DMS53 treated with DMSO at 0.1 percent for 48 hours (cell line): ENCODE measurements at regions not wholly inside any gene's neighbourhood (a gene's known extent, or its start where the extent isn't known, plus 50 kb on each side); places are given as distances from the start of the nearest gene placed in this dataset.

Source experiments
- DNase-seq: peaks from one replicate; lab custom pipeline; 2025; ENCODE audit not compliant: unreplicated experiment; lab: John Stamatoyannopoulos, UW

DNA sequence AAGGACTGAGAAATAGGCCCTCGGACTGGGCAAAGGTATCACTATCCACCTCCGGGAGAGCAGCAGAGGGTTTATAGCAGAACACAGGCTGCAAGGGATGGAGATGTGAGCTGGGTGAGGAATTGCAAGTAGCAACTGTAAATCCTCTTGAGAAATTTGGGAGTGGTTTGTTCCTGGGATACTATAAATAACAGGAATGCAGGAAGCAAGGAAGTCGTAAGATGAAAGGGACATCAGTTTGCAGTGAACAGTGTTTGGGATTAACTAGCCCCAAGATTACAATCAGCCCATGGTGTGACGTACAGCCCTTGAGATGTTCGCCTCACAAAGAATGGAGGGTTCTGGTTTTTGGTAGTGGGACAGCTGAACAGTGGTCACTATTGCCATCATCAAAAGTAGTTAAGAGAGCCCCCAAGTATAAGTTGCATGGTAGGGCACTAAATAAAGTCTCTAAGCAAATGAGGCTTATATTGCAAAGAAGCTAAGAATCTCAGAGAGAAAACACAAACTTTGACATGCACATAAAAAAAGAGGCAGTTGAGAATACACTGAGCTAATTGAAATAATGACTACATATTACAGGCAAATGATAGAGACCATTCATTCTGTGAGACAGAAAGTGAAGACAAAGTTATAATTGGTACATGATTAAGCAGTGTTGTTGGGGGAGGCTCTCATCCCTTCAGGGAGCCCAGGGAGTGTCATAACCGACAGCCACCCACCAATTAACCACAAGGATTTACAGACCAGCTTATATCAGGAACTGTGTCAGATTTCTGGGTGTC is 362.5 kb upstream of the ACVR2A start:
- DNase-seq: no peak

DNA sequence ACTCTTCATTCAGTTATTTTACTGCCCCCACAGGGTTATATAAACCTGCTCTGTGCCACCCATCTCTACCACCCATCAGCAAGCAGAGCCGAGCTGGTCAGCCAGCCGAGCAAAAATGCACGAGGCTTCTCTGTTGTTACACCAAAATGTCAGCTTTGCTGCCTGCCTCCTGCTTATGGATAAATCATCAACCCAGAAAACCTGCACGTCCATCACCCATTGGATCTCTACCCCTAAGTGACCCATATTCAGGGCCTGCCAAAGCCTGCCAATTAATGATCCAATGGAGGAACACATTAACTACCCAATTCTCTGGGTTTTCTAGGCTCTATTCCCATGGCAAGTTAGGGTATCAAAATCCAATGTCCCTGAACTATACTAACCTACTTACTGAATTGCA is 365.5 kb upstream of the ACVR2A start:
- DNase-seq: no peak

DNA sequence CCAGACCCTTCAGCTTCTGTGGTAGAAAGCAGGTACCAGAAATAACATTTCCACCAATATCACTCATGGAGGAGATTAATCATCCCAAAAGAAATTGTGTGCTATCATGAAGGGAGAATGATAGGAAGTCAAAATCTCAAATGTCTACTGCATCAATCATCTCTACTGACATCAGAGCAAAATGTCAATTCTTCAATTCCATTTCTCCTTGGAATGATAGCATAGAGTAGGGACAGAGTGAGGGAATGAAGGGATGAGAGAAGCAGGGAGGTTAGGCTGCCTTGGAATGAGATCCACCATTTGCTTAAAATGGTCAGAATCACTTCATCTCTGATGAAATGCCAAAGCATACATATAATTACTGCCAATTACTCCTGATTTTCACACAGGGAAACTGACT is 371.8 kb upstream of the ACVR2A start:
- DNase-seq: no peak

DNA sequence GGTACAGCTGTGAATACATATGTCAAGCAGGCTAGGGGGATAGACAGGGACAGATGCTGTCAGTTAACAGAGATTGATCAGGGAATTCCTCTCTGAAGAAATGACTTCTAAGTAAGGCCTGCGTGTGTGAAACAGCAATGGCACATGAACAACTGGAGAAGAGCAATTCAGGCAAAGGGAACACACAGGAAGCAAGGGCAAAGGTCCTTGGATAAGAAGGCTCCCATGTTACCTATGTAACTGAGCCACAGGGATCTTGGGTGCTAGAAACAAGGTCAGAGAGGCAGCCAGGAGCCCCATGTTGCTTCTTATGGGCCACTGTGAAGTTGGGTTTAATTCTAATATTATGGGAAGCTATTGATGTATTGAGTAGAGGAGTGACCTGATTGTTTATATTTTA is 373.7 kb upstream of the ACVR2A start:
- no peak for DNase-seq

DNA sequence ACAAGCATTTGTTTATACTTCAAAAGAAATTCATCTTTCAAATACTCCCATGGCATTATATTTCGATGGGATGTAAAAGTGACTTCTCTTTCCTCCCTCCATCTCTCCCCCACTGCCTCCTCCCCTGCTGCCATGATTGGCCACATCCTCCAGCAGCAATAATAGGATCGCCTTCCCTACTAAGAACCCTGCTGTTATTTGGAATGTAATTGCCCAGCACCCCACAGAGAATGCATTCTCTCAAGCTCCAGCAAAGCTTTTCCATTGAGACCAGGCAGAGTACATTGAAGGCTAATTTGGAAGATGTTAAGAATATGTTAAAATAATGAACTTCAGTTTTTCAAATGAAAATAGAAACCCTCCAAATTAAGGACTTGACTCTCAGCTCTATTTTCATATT is 375.4 kb upstream of the ACVR2A start:
- no peak for DNase-seq

DNA sequence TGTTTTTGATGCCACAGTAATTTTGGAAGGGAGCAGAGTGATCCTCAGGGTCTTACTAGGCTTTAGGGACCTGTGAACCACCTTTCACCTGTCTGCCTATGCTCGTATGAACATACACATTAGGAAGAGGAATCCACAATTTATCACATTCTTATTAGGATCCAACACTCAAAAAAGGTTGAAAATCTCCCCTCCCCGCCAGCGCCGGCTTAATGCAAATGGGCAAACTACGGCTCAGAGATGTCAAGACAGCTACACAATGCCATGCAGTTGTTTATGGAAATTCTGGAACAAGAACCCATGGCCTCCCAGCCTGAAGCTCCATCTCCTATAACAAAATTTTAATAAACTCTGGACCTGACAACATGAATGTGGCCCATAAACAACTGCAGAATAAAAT is 375.9 kb upstream of the ACVR2A start:
- no peak for DNase-seq

DNA sequence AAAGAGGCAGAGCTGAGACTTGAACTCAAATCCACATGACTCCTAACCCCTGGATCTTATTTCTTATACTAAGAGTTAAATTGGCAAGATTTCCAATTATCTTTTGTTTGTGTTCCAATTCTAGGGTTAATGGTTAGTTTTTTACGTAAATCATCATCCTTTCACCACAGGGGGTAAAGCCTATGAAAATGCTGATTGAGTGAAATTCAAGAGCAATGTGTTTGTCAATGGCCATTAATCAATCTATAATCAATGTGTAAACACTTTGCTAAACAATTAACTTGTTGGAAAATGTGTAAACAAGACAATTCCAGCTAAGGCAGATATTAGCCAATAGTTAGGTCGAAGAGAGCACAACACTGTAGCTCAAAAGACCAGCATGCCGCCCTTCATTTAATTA is 376.5 kb upstream of the ACVR2A start:
- no peak for DNase-seq

DNA sequence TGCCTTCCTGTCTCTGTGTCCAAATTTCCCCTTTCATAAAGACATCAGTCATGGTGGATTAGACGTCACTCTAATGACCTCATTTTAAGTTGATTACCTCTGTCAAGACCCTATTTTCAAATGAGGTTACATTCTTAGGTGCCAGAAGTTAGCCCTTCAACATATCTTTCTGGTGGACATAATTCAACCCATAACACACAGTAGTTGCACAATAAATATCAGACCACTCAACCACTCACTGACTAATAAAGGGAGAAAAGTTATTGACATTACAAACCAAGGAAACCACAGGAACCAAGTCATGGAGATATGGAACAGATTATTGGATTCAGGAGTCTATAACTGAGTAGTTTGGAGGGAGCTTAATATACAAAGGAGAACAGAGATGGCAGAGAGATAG is 377.4 kb upstream of the ACVR2A start:
- no peak for DNase-seq

DNA sequence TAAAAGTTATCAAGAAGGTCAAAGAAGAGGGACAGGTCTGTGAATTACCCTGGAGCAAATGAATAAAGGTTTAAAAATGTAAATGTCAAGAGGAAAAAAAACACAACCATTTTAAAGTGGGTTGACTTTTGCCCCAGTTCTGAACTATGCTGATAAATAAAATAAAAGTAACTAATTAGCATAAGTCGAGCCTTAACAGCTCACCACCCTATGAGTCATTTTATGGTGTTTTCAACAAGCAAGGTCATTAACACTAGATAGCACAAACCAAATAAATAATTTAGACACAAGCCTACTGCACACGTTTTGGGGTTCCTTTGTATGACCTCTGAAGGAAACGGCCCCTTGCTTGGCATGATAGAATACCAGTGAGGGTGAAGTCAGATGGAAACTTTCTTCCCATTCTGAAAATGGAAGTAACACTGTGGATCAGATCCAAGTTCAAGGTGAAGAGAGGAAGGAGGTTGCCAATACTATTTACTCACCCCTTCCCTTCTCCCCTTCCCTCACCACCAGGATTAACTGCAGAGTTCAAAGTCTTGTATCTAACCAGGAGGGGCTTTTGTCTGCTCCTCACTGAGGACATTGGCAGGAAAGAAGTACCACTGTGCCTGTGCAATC is 380.0 kb upstream of the ACVR2A start:
- DNase-seq: no peak

DNA sequence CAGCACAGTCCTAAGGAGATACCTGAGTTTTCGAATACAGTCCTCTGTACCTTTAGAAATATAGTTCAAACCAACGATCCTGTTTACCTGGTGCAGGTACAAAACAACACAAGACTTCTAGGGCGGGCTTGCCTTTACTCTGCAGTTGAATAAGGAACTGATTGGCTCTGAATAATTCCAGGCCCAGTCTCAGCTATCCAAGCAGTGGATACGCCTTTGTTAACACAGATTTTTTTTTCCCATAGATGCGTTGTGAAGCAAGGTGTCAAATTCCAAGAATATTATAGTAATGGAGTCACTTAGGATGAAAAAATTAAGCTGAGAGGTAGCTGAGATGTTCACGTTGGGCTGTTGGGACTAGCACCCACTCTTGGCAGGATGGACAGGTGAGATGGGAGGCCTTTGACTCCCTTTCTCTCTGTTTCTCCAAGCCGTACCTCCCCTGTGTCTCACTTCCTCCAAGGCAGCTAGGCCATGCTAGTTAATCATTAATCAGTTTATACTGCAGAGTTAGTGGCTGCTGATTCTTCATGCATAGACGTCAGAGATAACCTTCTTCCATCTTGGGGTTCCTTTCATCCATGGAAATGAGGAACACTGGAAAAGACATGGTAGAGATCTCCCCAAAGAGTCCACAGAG is 380.8 kb upstream of the ACVR2A start:
- peak; percentile 51 for DNase-seq

DNA sequence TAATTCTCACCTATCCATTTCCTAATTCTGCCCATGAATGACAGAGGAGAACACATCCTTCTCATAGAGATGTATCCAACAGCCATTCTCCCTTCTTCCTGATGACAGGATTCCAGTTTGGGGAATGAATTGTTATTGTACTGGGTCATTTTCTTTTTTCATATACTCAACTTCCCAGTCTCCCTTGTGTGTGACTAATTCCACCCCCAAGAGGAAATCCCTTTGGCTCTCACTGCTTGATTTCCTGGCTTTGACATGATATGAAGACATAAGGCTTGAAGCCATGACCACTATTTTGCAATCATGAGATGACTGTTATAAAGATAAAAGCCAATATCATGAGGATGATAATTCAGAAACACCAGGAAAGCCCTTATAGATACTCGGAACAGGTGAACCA is 384.7 kb upstream of the ACVR2A start:
- no peak for DNase-seq

DNA sequence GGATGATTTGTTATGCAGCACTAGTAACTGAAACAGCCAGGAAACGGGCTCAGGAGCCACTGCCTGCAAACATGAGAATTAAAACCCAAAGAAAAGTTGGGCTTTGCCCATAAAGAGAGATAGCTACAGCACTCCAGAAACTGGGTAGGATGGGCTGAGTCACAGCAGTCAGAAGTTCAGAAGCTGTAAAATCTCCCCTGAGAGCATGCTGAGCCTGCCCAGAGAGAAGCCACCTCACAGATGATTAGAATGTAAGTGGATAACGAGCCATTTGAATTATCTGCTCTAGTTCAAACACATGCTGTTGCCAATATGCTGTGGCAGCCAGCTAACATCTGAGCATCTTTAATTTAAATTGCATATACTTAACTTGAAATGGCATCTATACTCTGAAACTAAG is 388.1 kb upstream of the ACVR2A start:
- DNase-seq: no peak

DNA sequence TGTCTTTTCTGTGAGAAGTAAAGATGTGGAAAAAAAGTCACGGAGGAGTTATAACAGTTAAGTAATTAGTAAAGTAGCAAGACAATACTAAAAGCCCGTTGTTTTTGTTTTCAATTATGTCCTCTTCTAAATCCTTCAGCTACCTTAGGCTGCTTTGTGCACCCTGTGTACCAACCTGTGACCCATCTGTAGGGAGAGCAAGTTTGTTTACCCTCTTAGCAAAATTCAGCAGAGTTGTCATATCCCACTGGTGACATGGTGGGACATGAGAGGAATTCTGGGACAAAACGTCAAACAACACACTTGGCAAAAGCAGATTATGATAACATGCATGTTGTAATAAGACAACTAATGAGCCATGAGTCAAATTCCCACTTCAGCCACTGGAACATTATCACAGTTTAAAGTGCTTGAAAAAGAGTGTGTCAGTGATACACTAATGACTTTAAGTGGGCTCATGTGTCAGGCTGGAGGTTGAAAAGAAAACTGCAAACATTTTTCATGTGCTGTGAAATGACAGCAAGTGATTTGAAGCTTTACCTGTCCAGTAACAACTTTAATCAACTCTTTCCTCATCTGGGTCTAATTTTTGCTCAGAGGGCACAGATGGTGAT is 392.8 kb upstream of the ACVR2A start:
- DNase-seq: no peak

DNA sequence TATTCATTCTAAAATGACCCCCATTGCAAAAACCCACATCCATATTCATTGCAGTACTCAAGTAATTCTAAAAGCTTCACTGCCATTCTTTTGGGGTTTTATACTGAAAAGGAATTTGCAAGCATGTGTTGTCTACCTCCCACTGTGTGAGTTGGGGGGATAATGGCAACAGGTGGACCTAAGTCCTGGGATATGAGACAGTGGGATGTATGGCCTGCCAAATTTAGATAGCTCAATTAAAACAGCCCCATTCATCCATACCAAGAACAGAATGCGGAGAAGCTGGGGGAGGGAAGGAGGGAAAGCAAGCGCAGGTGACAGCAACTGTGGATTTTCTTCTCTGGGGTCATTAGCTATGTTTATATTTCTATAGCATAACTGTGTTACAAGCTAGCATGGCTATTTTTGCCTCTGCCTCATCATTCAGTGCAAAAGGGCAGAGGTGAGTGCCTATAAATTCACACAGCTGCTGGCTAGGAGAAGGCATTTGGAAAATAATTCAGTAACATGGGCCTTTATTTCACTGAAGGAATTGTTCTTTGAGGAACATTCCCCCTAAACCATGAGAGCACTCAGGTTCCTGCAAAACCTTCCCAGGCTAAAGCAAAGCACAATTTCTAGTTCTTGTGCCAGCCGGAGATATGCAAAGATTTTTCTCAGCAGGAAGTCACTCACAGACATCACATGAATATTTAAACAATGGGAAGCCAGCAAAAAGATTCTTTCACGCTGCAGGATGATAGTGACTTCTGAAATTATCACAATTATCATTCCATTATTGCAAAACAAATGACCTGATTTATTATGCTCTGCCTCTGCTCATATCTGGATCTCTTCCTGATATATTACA is 393.9 kb upstream of the ACVR2A start:
- DNase-seq: no peak

DNA sequence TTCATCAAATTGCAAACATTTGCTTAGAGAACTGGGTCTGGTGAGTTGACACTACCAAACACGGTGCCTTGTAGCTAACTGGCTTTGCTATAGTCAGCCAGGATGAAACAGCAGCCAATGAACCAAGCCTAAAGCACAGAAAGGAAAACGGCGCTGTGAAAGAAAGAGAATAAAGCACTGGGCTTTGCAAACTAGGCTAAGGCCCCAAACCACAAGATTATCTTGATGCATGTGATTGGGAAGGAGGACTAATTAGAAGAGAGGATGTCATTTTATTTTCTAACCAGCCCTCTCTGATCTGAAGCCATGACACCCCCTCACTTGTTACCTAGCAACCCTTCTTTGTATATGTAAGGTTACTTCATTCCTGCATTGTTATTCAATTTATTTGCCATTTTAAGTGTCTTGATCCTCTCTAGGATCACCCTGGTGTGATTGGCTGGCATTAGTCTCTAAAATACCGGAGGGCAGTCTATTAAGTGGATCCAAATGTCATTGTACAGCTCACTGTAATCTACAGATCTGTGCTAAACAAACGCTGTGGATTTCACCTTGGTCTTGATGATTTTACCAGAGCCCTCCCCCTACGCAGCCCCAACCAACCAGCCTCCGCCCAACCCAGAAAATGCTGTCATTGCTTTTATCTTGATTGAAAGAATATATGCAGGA is 395.4 kb upstream of the ACVR2A start:
- no peak for DNase-seq

DNA sequence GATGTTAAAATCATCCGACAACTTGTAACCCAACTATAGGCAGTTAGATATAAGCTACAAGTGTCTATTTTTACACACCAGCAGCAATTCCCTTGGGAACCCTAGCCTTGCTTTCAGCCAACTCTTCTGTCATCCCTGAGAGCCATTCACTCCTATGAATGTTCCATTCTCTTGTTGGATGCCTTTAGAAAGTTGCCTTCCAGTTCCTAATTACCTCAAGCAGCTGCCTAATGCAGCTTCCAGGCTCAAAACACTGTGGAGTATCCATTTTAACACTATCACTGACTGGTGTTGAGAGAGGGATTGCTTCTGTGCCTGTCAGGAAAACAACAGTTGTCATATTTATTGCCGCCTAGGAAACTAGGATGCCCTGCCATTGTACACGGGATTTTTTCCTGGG is 402.0 kb upstream of the ACVR2A start:
- no peak for DNase-seq

DNA sequence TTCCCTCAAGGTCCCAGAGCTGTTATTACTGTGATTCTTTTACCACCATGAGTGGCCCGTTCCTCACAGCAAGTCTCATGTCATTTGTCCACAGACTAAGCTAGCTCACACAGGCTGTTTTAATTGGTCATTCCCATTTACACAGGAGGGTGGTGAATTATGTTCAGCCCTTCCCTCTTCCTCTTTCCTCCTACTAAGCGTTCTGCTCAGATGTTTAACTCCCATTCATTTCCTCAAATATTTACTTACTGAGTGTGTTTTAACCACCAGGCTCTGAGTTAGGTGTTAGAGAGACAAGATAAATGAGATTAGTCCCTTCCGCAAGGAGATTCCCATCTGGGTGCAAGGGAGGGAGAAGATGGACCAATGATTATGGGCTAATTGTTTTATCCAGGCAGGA is 403.6 kb upstream of the ACVR2A start:
- DNase-seq: no peak

DNA sequence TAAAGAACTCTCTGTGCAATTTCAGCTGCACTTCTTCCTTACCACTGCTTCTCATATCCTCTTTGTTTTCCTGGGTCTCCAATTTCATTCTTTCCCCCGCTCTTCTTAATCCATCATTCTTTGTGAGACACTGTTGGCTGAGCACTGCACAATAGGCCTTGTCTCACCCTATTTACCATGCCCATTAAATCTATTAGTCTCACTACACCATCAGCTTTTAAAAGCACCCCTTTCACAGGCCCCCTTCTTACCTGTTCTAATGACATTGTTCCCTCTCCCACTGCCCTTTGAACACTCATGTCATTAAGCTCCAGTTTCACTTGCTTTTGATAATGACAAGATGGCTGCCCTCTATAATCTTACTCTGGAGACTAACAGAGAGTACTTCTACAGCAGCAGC is 404.1 kb upstream of the ACVR2A start:
- DNase-seq: no peak

DNA sequence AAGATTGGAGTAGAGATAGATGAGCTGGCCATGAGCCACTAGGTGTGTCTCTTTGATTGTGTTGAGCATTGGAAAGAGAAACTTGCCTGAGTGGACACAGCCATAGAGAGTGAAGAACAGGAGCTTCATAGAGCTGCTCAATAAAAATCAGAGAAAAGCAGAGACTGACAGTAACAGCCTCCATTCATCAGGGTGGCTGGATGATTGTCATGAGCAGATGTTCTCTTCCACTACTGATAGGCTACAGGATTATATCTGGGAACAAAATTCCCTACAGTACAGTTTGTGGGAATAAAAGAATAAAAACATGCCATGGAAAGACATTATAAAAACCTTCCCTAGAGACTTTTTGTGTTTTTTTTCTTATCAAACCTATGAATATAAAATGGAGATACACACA is 404.8 kb upstream of the ACVR2A start:
- no peak for DNase-seq

DNA sequence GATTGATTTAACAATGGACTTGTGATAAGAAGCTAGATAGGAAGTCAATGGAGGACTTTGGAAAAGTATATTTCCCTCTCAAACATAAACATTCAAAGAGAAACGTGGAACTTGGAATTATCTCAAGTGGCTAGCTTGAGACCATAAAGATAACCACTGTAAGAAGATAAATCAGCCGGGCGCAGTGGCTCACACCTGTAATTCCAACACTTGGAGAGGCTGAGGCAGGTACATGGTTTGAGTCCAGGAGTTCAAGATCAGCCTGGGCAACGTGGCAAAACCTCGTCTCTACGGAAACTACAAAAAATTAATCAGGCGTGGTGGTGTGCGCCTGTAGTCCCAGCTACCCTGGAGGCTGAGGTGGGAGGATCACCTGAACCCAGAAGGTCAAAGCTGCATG is 405.9 kb upstream of the ACVR2A start:
- no peak for DNase-seq

DNA sequence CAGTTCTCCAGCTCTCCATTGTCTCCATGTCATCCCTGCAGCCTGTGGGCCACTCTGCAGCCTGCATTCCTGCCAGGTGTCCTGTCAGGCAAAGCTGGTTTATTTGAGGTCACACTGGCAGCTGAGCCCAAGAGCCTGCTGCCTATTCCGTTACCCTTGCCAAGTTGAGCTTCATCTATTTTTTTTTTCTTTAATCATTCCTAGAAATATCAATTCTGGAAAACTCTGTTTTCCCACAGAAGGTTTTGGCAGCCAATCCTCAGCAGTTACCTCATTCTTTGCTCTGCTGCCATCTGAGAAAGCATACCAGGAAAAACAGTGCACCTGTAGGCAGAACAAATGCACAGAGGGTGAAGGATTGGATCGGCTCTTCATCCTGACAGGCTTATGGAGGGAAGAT is 411.0 kb upstream of the ACVR2A start:
- no peak for DNase-seq
